ENCODE measurements at regions not wholly inside any gene's neighbourhood (a gene's known extent, or its start where the extent isn't known, plus 50 kb on each side); places are given as distances from the start of the nearest gene placed in this dataset.
A peak's percentile ranks its signal among the peaks of the same experiment; 100 is the strongest.

- no peak for DNase-seq
These were observed 125.5 kb upstream of the NUDT4 start for GRCh38 chr12:93252221-93252620.

- no peak for DNase-seq
These were observed 122.8 kb upstream of the NUDT4 start for GRCh38 chr12:93254911-93255310.

- no peak for DNase-seq
These were observed 121.3 kb upstream of the NUDT4 start for GRCh38 chr12:93256256-93256969.

GRCh38 chr12:93261505-93262094 lies 116.1 kb upstream of the NUDT4 start:
- DNase-seq = no peak

- DNase-seq = no peak
These were observed 104.7 kb upstream of the NUDT4 start for GRCh38 chr12:93272997-93273396.

GRCh38 chr12:93273834-93274564 lies 103.7 kb upstream of the NUDT4 start:
- DNase-seq = peak; percentile 46

- DNase-seq = peak; percentile 26
These were observed 102.8 kb upstream of the NUDT4 start for GRCh38 chr12:93274937-93275336.

- DNase-seq = no peak
These were observed 102.1 kb upstream of the NUDT4 start for GRCh38 chr12:93275589-93275988.

GRCh38 chr12:93279565-93280412 lies 97.9 kb upstream of the NUDT4 start:
- DNase-seq = no peak

GRCh38 chr12:93287149-93287548 lies 90.6 kb upstream of the NUDT4 start:
- no peak for DNase-seq

GRCh38 chr12:93288626-93289025 lies 89.1 kb upstream of the NUDT4 start:
- no peak for DNase-seq

- DNase-seq = no peak
These were observed 87.3 kb upstream of the NUDT4 start for GRCh38 chr12:93290391-93290790.

- DNase-seq = no peak
These were observed 85.5 kb upstream of the NUDT4 start for GRCh38 chr12:93292213-93292612.

GRCh38 chr12:93292731-93293566 lies 84.8 kb upstream of the NUDT4 start:
- no peak for DNase-seq

- DNase-seq = no peak
These were observed 80.7 kb upstream of the NUDT4 start for GRCh38 chr12:93297032-93297431.

- no peak for DNase-seq
These were observed 80.2 kb upstream of the NUDT4 start for GRCh38 chr12:93297536-93297935.

GRCh38 chr12:93299262-93299846 lies 78.4 kb upstream of the NUDT4 start:
- no peak for DNase-seq

- no peak for DNase-seq
These were observed 77.1 kb upstream of the NUDT4 start for GRCh38 chr12:93300611-93301021.

- DNase-seq = no peak
These were observed 75.1 kb upstream of the NUDT4 start for GRCh38 chr12:93302331-93303229.

- DNase-seq = no peak
These were observed 71.1 kb upstream of the NUDT4 start for GRCh38 chr12:93306636-93307035.

All from right kidney (tissue), 1 donor.